ENCODE measurements at regions not wholly inside any gene's neighbourhood (a gene's known extent, or its start where the extent isn't known, plus 50 kb on each side); places are given as distances from the start of the nearest gene placed in this dataset.

DNA sequence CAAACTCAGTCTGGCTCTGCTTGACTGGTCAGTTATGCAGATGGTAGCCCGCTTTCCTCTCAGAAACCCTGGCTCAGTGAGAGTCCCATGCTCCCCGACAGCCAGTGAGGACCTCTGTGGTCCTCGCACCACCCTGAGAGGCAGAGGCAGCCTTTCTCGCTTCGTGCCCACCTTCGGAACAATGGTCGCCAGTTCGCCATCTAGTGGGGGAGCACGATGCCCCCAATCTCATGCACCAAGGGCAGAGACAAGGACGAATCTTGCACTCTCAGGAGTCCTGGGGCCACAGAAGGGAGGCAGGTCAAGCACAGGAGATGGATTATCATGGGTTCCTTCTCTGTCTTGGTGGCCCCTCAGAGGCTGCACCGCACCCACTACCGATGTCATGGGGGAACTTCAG is 75.2 kb downstream of the RHCG start:
- intact Hi-C loops (cut with DNase I; ENCODE audit: low total_unique reads), result no loop called here
- no peaks in the 10 kb centered on the region for H3K9me3 ChIP-seq
- no peak for DNase-seq
- H3K4me3 ChIP-seq, result no peak overlapping the region
- TF ChIP-seq POLR2AphosphoS5 (IDR thresholded peaks at IDR 0.05) (no peak), POLR2A (IDR thresholded peaks at IDR 0.05) (no peak), EP300 (IDR thresholded peaks at IDR 0.05) (no peak)
- TF ChIP-seq, protein P1, sequence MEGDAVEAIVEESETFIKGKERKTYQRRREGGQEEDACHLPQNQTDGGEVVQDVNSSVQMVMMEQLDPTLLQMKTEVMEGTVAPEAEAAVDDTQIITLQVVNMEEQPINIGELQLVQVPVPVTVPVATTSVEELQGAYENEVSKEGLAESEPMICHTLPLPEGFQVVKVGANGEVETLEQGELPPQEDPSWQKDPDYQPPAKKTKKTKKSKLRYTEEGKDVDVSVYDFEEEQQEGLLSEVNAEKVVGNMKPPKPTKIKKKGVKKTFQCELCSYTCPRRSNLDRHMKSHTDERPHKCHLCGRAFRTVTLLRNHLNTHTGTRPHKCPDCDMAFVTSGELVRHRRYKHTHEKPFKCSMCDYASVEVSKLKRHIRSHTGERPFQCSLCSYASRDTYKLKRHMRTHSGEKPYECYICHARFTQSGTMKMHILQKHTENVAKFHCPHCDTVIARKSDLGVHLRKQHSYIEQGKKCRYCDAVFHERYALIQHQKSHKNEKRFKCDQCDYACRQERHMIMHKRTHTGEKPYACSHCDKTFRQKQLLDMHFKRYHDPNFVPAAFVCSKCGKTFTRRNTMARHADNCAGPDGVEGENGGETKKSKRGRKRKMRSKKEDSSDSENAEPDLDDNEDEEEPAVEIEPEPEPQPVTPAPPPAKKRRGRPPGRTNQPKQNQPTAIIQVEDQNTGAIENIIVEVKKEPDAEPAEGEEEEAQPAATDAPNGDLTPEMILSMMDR (IDR thresholded peaks at IDR 0.05), result no peak
- no peak overlapping the region for H3K27ac ChIP-seq
- H3K36me3 ChIP-seq, result no peaks in the 10 kb centered on the region
- 31 to 44% (median 40%) methylated on average over 11 to 12 of the region's 12 CpGs for WGBS, 5 donors
- H3K4me1 ChIP-seq, result peaks cover 0 to 4% (median 2%) of the 10 kb centered on the region in 4 donors
- H3K27me3 ChIP-seq, result peaks cover 13 to 90% (median 57%) of the 10 kb centered on the region in 3 donors

DNA sequence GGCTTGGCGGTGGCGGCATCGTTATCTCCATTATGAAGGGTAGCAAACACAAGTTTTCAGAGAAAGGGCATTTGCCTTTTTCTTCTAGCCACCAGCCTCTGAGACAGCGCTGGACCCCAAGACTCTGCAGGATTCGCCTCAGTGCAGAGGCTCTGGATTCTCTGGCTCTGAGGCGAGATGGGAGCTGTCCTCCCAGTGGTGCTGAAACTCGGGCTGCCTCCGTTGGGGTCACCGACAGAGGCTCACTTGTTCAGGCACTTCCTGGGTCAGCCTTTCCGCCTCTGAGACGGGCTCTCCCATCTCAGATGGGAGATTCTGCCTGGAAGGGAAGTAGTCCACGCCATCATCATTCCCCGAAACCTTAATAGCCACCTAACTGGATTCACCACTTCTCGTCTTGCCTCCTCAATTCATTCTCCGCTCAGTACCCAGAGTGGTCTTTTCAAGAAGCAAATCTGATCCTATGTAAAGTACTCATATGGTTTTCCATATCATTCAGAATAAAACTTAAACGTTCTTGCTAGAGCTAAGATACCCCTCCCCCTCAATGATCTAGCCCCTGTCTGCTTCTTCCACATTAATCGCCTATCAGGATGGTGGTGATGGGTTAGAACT is 76.9 kb downstream of the RHCG start:
- no peak for TF ChIP-seq EP300 (IDR thresholded peaks at IDR 0.05)
- TF ChIP-seq, protein P1 (IDR thresholded peaks at IDR 0.05), result no peak
- TF ChIP-seq POLR2A (IDR thresholded peaks at IDR 0.05), result no peak
- TF ChIP-seq POLR2AphosphoS5 (IDR thresholded peaks at IDR 0.05), result no peak
- intact Hi-C loops (cut with DNase I; ENCODE audit: low total_unique reads), result no loop called here
- 18 to 19% (median 19%) methylated on average over 17 of the region's 17 CpGs for WGBS, 5 donors
- H3K27me3 ChIP-seq, result peaks cover 13 to 97% (median 71%) of the 10 kb centered on the region in 3 donors
- DNase-seq, result peak in 1 of 2 donors; percentile 85
- H3K27ac ChIP-seq, result no peak overlapping the region
- H3K4me3 ChIP-seq, result no peak overlapping the region
- no peaks in the 10 kb centered on the region for H3K36me3 ChIP-seq
- no peaks in the 10 kb centered on the region for H3K9me3 ChIP-seq
- peaks cover 0 to 7% (median 2%) of the 10 kb centered on the region in 4 donors for H3K4me1 ChIP-seq

DNA sequence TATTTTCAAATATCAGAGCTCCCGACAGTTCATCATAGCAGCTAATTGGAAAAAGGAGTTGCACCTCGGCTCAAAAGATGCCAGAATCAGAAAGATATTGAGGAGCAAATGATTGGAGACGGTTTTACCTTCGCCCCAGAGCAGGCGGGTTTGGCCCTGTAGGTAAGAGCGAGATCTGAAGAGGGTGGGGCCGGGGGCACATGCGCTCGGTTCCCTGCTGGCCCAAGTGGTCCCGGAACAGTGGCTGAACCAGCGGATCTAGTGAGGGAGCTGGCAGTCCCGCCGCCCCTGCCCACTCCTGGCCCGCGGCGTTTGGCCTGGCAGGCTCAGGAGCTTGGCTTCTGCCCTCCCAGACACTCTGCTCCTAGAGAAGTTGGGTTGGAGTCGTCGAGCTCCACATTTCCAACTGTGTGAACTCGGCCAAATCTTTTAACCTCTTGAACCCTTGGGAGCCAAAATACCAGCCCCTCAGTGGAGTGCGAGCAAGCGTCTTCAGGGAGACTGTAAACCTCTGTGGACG is 79.1 kb downstream of the RHCG start:
- Histone ChIP-seq H3K27me3 (peaks cover 17 to 100% (median 93%) of the 10 kb centered on the region in 3 donors), H3K4me3 (no peak overlapping the region), H3K9me3 (no peaks in the 10 kb centered on the region), H3K27ac (no peak overlapping the region), H3K36me3 (no peaks in the 10 kb centered on the region), H3K4me1 (peaks cover 0 to 7% (median 2%) of the 10 kb centered on the region in 4 donors)
- TF ChIP-seq POLR2A (IDR thresholded peaks at IDR 0.05) (no peak), EP300 (IDR thresholded peaks at IDR 0.05) (no peak), POLR2AphosphoS5 (IDR thresholded peaks at IDR 0.05) (no peak)
- TF ChIP-seq, protein P1 (IDR thresholded peaks at IDR 0.05), result no peak
- DNase-seq, result no peak
- WGBS, 5 donors, result 31 to 50% (median 43%) methylated on average over 16 to 22 of the region's 22 CpGs
- intact Hi-C loops (cut with DNase I; ENCODE audit: low total_unique reads), result no loop called here

DNA sequence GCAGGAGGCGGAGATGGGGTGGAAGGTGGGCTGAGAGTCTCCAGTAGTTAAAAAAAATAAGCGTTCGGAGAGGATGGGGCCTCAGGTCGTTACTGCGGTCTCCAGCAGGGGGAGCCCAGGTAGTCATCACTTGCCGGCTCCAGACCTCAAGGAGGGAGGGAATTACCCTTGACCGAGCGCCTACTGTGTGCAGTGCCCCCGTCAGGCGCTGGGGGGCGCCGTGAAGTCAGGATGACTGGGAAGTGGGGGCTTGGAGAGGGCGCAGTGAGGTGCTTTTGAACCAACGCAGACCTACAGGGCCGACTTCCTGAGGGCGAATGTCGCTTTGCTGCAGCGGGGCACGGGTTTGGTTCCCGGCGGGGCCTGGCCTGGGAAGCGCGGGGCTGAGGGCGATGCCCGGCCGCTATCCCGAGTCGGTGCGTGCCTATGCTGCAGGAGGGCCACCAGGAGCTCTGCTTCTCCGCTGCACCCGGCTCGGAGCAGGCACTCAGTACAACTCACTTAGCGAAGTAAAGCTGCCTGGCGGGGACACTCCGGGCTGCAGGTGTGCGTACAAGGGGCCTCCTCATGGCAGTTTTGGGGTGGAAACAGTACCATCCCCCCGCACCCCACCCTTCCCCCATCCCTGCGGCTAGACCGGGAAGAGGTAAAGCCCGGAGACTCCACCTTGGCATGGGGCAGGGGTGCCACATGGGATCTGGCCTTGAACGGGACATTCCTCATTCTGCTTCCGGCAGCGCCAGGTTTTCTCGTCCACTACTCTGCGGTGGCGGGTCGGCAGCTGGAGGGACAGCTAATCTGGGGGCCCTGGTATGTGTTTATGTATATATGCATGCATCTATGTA is 79.8 kb downstream of the RHCG start:
- peaks cover 20 to 100% (median 96%) of the 10 kb centered on the region in 3 donors for H3K27me3 ChIP-seq
- H3K27ac ChIP-seq, result no peak overlapping the region
- no peak for TF ChIP-seq POLR2AphosphoS5 (IDR thresholded peaks at IDR 0.05)
- TF ChIP-seq POLR2A (IDR thresholded peaks at IDR 0.05), result no peak
- TF ChIP-seq, protein P1 (IDR thresholded peaks at IDR 0.05), result peak in 4 of 7 experiments; percentile 33 to 62 (median 52)
- DNase-seq, result peak; percentile 60 to 81
- intact Hi-C loops (cut with DNase I; ENCODE audit: low total_unique reads), result no loop called here
- no peaks in the 10 kb centered on the region for H3K9me3 ChIP-seq
- H3K4me3 ChIP-seq, result no peak overlapping the region
- H3K36me3 ChIP-seq, result no peaks in the 10 kb centered on the region
- 6 to 15% (median 10%) methylated on average over 38 to 47 of the region's 47 CpGs for WGBS, 5 donors
- peaks cover 3 to 10% (median 4%) of the 10 kb centered on the region in 4 donors for H3K4me1 ChIP-seq

Data from stomach (tissue), 8 donors.